Liver (tissue), 8 donors: ENCODE measurements at regions not wholly inside any gene's neighbourhood (a gene's known extent, or its start where the extent isn't known, plus 50 kb on each side); places are given as distances from the start of the nearest gene placed in this dataset.

ENCODE experiments used
- DNase-seq: peaks from one replicate; pipeline ENCODE4 v3.0.0-alpha.2; 2017; ENCODE audit warnings: low spot score
- H3K27ac ChIP-seq, 2 donors: one replicate each; pipeline ENCODE4 v1.7.0; 2013; ENCODE audit warnings: inconsistent platforms in 2 of 2, low read length in 2 of 2, control low read depth in 1 of 2, low read depth in 1 of 2, mild to moderate bottlenecking in 1 of 2
- H3K27me3 ChIP-seq, 4 donors: one replicate each; pipeline versions ENCODE4 v1.6.1 to v1.7.0; 2013; ENCODE audit warnings: low read length in 3 of 4, inconsistent platforms in 1 of 4, mild to moderate bottlenecking in 1 of 4, moderate library complexity in 1 of 4; ENCODE audit not compliant: control insufficient read depth in 4 of 4, insufficient read depth in 4 of 4
- H3K36me3 ChIP-seq, 4 donors: one replicate each; pipeline versions ENCODE4 v1.6.1 to v1.7.0; 2013; ENCODE audit warnings: low read length in 3 of 4, mild to moderate bottlenecking in 3 of 4, low read depth in 1 of 4, moderate library complexity in 1 of 4; ENCODE audit not compliant: control insufficient read depth in 4 of 4, insufficient read depth in 3 of 4
- H3K4me1 ChIP-seq, 4 donors: one replicate each; pipeline versions ENCODE4 v1.6.1 to v1.7.0; 2013; ENCODE audit warnings: low read length in 3 of 4, mild to moderate bottlenecking in 3 of 4, moderate library complexity in 1 of 4; ENCODE audit not compliant: control insufficient read depth in 4 of 4, insufficient read depth in 4 of 4
- H3K4me3 ChIP-seq, 3 donors: one replicate each; pipeline versions ENCODE4 v1.6.1 to v1.7.0; 2013; ENCODE audit warnings: low read length in 3 of 3, control low read depth in 1 of 3, low read depth in 1 of 3, mild to moderate bottlenecking in 1 of 3
- H3K9ac ChIP-seq, 2 donors: one replicate each; pipeline ENCODE4 v1.7.0; 2013; ENCODE audit warnings: low read length in 2 of 2, mild to moderate bottlenecking in 2 of 2, moderate library complexity in 2 of 2, control low read depth in 1 of 2, low read depth in 1 of 2
- H3K9me3 ChIP-seq, 4 donors: one replicate each; pipeline versions ENCODE4 v1.6.1 to v1.7.0; 2013; ENCODE audit warnings: low read length in 3 of 4; ENCODE audit not compliant: control insufficient read depth in 4 of 4
- CTCF ChIP-seq: fragments of 150-350 bp; IDR thresholded peaks from 2 replicates; pipeline ENCODE4 v1.5.1; 2017; ENCODE audit warnings: improper control_type of control experiment, low read depth, low read length; ENCODE audit not compliant: missing input control
- EGR1 ChIP-seq, 2 donors: IDR thresholded peaks; 2 replicates each; pipeline ENCODE4 v1.6.1; 2016 to 2018; ENCODE audit warnings: antibody characterized with exemption in 2 of 2, low read depth in 2 of 2
- FOXA1 ChIP-seq: IDR thresholded peaks from 2 replicates; pipeline ENCODE4 v1.6.1; 2016; ENCODE audit warnings: antibody characterized with exemption
- FOXA2 ChIP-seq: IDR thresholded peaks from 2 replicates; pipeline ENCODE4 v1.6.1; 2016; ENCODE audit warnings: antibody characterized with exemption
- GABPA ChIP-seq, 2 donors: IDR thresholded peaks in 1 of 2; conservative IDR thresholded peaks in 1 of 2; 2 replicates each; pipeline ENCODE4 v1.6.1; 2016; ENCODE audit warnings: antibody characterized with exemption in 2 of 2, mild to moderate bottlenecking in 1 of 2, moderate library complexity in 1 of 2
- HNF4A ChIP-seq, 2 donors: conservative IDR thresholded peaks; 2 replicates each; pipeline ENCODE4 v1.6.1; 2016; ENCODE audit warnings: antibody characterized with exemption in 2 of 2, mild to moderate bottlenecking in 2 of 2
- HNF4G ChIP-seq: IDR thresholded peaks from 2 replicates; pipeline ENCODE4 v1.6.1; 2016; ENCODE audit warnings: antibody characterized with exemption
- JUND ChIP-seq, 2 donors: IDR thresholded peaks; 2 replicates each; pipeline ENCODE4 v1.6.1; 2016; ENCODE audit warnings: antibody characterized with exemption in 2 of 2
- MAX ChIP-seq: IDR thresholded peaks from 2 replicates; pipeline ENCODE4 v1.6.1; 2016; ENCODE audit warnings: antibody characterized with exemption
- NR2F2 ChIP-seq: IDR thresholded peaks from 2 replicates; pipeline ENCODE4 v1.6.1; 2016; ENCODE audit warnings: antibody characterized with exemption
- RAD21 ChIP-seq, 2 donors: IDR thresholded peaks; 2 replicates each; pipeline ENCODE4 v1.6.1; 2016; ENCODE audit warnings: antibody characterized with exemption in 2 of 2, mild to moderate bottlenecking in 2 of 2
- RXRA ChIP-seq, 2 donors: IDR thresholded peaks; 2 replicates each; pipeline ENCODE4 v1.6.1; 2017 to 2018; ENCODE audit warnings: antibody characterized with exemption in 2 of 2, mild to moderate bottlenecking in 1 of 2
- SP1 ChIP-seq: IDR thresholded peaks from 2 replicates; pipeline ENCODE4 v1.6.1; 2018; ENCODE audit warnings: antibody characterized with exemption, mild to moderate bottlenecking
- TAF1 ChIP-seq: conservative IDR thresholded peaks from 2 replicates; pipeline ENCODE4 v1.6.1; 2016; ENCODE audit warnings: antibody characterized with exemption, mild to moderate bottlenecking
- YY1 ChIP-seq: IDR thresholded peaks from 2 replicates; pipeline ENCODE4 v1.6.1; 2016; ENCODE audit warnings: antibody characterized with exemption, mild to moderate bottlenecking
- ZBTB33 ChIP-seq: IDR thresholded peaks from 2 replicates; pipeline ENCODE4 v1.6.1; 2016; ENCODE audit warnings: antibody characterized with exemption
- WGBS: extraction: QIAGEN DNeasy Blood & Tissue Kit; methylation state at CpG from one replicate; pipeline ENCODE4 v1.1.7; 2013; 5-methylcytosine and 5-hydroxymethylcytosine counted together
- TF ChIP-seq, protein P1 (sequence below): IDR thresholded peaks from 2 replicates; pipeline ENCODE4 v1.6.1; 2016; ENCODE audit warnings: antibody characterized with exemption, mild to moderate bottlenecking
- TF ChIP-seq, protein P2 (sequence below): IDR thresholded peaks from 2 replicates; pipeline ENCODE4 v1.6.1; 2016; ENCODE audit warnings: antibody characterized with exemption
- donor health status: healthy.
- donor health status: healthy.
- donor health status: healthy.
- donor health status: healthy.
- donor health status: healthy.

- Histone ChIP-seq H3K9me3 (peaks cover 2 to 5% (median 4%) of the 10 kb centered on the region in 4 donors), H3K9ac (no peak overlapping the region), H3K4me1 (no peaks in the 10 kb centered on the region), H3K36me3 (no peaks in the 10 kb centered on the region), H3K27me3 (no peaks in the 10 kb centered on the region), H3K4me3 (no peak overlapping the region), H3K27ac (no peak overlapping the region)
- 77% methylated on average over 8 of the region's 8 CpGs for WGBS
- TF ChIP-seq SP1 (no peak), RXRA (IDR thresholded peaks at IDR 0.05) (no peak), EGR1 (IDR thresholded peaks at IDR 0.05; ENCODE audit: low read depth in 2 of 2) (no peak), HNF4A (conservative IDR thresholded peaks at IDR 0.05) (no peak), YY1 (no peak), FOXA1 (no peak), NR2F2 (no peak), MAX (no peak), ZBTB33 (no peak), JUND (IDR thresholded peaks at IDR 0.05) (no peak), RAD21 (IDR thresholded peaks at IDR 0.05) (no peak), GABPA (IDR thresholded peaks at IDR 0.05 in 1 of 2, conservative IDR thresholded peaks at IDR 0.05 in 1 of 2) (no peak), FOXA2 (no peak), CTCF (no peak), TAF1 (no peak), HNF4G (no peak)
- TF ChIP-seq, protein P1, sequence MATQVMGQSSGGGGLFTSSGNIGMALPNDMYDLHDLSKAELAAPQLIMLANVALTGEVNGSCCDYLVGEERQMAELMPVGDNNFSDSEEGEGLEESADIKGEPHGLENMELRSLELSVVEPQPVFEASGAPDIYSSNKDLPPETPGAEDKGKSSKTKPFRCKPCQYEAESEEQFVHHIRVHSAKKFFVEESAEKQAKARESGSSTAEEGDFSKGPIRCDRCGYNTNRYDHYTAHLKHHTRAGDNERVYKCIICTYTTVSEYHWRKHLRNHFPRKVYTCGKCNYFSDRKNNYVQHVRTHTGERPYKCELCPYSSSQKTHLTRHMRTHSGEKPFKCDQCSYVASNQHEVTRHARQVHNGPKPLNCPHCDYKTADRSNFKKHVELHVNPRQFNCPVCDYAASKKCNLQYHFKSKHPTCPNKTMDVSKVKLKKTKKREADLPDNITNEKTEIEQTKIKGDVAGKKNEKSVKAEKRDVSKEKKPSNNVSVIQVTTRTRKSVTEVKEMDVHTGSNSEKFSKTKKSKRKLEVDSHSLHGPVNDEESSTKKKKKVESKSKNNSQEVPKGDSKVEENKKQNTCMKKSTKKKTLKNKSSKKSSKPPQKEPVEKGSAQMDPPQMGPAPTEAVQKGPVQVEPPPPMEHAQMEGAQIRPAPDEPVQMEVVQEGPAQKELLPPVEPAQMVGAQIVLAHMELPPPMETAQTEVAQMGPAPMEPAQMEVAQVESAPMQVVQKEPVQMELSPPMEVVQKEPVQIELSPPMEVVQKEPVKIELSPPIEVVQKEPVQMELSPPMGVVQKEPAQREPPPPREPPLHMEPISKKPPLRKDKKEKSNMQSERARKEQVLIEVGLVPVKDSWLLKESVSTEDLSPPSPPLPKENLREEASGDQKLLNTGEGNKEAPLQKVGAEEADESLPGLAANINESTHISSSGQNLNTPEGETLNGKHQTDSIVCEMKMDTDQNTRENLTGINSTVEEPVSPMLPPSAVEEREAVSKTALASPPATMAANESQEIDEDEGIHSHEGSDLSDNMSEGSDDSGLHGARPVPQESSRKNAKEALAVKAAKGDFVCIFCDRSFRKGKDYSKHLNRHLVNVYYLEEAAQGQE, result no peak
- TF ChIP-seq, protein P2, sequence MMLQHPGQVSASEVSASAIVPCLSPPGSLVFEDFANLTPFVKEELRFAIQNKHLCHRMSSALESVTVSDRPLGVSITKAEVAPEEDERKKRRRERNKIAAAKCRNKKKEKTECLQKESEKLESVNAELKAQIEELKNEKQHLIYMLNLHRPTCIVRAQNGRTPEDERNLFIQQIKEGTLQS, result no peak
- no peak for DNase-seq
Measured at GRCh38 chr11:128318856-128319474, 268.4 kb downstream of the ETS1 start.
